Breast epithelium (tissue), 4 donors: ENCODE measurements at regions not wholly inside any gene's neighbourhood (a gene's known extent, or its start where the extent isn't known, plus 50 kb on each side); places are given as distances from the start of the nearest gene placed in this dataset.
"Not testable (repeated sequence)": the region's sequence is repeated elsewhere in the genome, so short reads cannot be mapped to it uniquely, and the experiment has no call there.

Source experiments
- DNase-seq, 2 donors: peaks; one replicate each; pipeline ENCODE4 v3.0.0-alpha.2; 2019; ENCODE audit warnings: low spot score in 2 of 2
- H3K27ac ChIP-seq, 2 donors: fragments of 200-600 bp; sonication (generic) in 1 of 2; one replicate each; pipeline ENCODE4 v1.5.1; 2016 to 2019; ENCODE audit warnings: mild to moderate bottlenecking in 1 of 2
- H3K27me3 ChIP-seq, 2 donors: fragments of 200-600 bp; sonication (generic) in 1 of 2; one replicate each; pipeline versions ENCODE4 v1.5.1 to v1.6.0; 2017 to 2019; ENCODE audit warnings: control low read depth in 1 of 2, mild to moderate bottlenecking in 1 of 2
- H3K36me3 ChIP-seq: fragments of 200-600 bp; one replicate; pipeline ENCODE4 v1.5.1; 2019
- H3K4me1 ChIP-seq, 2 donors: fragments of 200-600 bp; sonication (generic); one replicate each; pipeline ENCODE4 v1.5.1; 2016 to 2019; ENCODE audit warnings: control low read depth in 1 of 2
- H3K4me3 ChIP-seq, 3 donors: fragments of 200-600 bp; sonication (generic); 1 replicate in 2 of 3; 2 replicates in 1 of 3; pipeline ENCODE4 v1.5.1; 2016 to 2019; ENCODE audit warnings: mild to moderate bottlenecking in 3 of 3, moderate library complexity in 2 of 3
- H3K9me3 ChIP-seq, 2 donors: fragments of 200-600 bp; sonication (generic) in 1 of 2; one replicate each; pipeline ENCODE4 v1.5.1; 2016 to 2019; ENCODE audit warnings: control low read depth in 1 of 2
- CTCF ChIP-seq, 3 donors: fragments of 450-650 bp; IDR thresholded peaks; one replicate each; pipeline ENCODE4 v1.5.1; 2016 to 2017; ENCODE audit warnings: antibody characterized with exemption in 3 of 3, mild to moderate bottlenecking in 3 of 3, moderate library complexity in 3 of 3
- POLR2A ChIP-seq: fragments of 450-650 bp; IDR thresholded peaks from one replicate; pipeline ENCODE4 v1.6.1; 2016; ENCODE audit warnings: antibody characterized with exemption, mild to moderate bottlenecking, moderate library complexity
- POLR2AphosphoS5 ChIP-seq, 3 donors: sonication (generic); formaldehyde crosslinking; IDR thresholded peaks; one replicate each; pipeline ENCODE4 v1.6.1; 2017; ENCODE audit warnings: antibody characterized with exemption in 3 of 3
- intact Hi-C: fragments of 100-400 bp; cut with DNase I; formaldehyde crosslinking; loops from one replicate; pipeline ENCODE4 v1.15.1; 2023; ENCODE audit warnings: low total_unique reads

DNA sequence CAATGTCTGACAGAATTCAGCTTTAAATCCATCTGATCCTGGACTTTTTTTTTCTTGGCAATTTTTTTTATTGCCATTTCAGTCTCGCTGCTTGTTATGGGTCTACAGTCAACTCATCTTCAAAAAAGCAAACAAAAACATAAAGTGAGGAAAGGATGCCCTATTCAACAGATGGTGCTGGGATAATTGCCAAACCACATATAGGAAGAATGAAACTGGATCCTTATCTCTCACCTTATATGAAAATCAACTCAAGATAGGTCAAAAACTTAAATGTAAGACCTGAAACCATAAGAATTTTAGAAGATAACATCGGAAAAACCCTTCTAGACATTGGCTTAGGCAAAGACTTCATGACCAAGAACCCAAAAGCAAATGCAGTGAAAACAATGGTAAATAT, 389.1 kb upstream of the ST8SIA4 start:
- Histone ChIP-seq H3K9me3 (no peaks in the 10 kb centered on the region), H3K4me1 (no peaks in the 10 kb centered on the region), H3K27me3 (no peaks in the 10 kb centered on the region), H3K27ac (no peak overlapping the region), H3K36me3 (no peaks in the 10 kb centered on the region), H3K4me3 (no peak overlapping the region)
- TF ChIP-seq CTCF (IDR thresholded peaks at IDR 0.05) (no peak), POLR2A (no peak), POLR2AphosphoS5 (IDR thresholded peaks at IDR 0.05) (no peak)
- DNase-seq, result no peak
- intact Hi-C loops, result no loop called here

- not testable (repeated sequence) for H3K27me3 ChIP-seq
Observed at GRCh38 chr5:101290761-101291160, 387.7 kb upstream of the ST8SIA4 start.

GRCh38 chr5:101288633-101289032, 385.6 kb upstream of the ST8SIA4 start:
- no peaks in the 10 kb centered on the region for H3K27me3 ChIP-seq
- intact Hi-C loops, result no loop called here
- no peaks in the 10 kb centered on the region for H3K36me3 ChIP-seq
- TF ChIP-seq CTCF (IDR thresholded peaks at IDR 0.05), result no peak
- no peak for TF ChIP-seq POLR2A
- no peak for TF ChIP-seq POLR2AphosphoS5 (IDR thresholded peaks at IDR 0.05)
- H3K4me1 ChIP-seq, result no peaks in the 10 kb centered on the region
- H3K4me3 ChIP-seq, result no peak overlapping the region
- H3K27ac ChIP-seq, result no peak overlapping the region
- no peak for DNase-seq
- no peaks in the 10 kb centered on the region for H3K9me3 ChIP-seq

More at GRCh38 chr5:101290761-101291160, 387.7 kb upstream of the ST8SIA4 start:
- H3K27ac ChIP-seq, intact Hi-C loops, H3K4me1 ChIP-seq, DNase-seq, H3K9me3 ChIP-seq, H3K36me3 ChIP-seq, H3K4me3 ChIP-seq: not testable (repeated sequence)

DNA sequence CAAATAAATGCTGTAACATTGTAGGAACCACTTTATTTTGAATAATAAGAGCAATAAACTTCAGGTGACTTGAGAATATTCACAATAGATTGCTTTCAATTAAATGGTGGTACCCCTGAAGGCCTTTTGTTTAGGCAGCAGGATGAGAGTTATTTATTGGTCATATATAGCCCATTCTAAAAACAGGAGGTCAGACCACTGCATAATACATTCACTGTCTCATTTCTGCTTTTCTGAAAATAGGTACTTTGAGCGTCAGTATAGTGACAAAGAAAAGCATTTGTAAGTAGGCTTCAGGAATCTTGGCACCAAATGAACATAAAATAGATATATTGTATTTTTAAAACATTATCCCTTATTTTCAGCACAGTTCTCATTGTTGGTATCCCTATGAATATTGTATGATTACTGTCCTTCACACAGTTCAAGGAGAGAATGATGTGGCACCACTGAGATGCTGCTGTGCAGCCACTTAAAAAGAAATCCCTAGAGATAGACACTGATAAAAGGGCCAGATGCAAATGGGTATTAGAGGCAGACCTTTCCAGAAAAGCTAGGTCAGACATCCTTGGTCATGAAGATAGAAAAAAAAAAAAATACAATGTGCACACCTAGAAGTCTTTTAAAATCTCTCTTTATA, 381.8 kb upstream of the ST8SIA4 start:
- no peaks in the 10 kb centered on the region for H3K4me1 ChIP-seq

GRCh38 chr5:101283938-101284337, 380.9 kb upstream of the ST8SIA4 start:
- H3K4me1 ChIP-seq, H3K4me3 ChIP-seq, H3K27ac ChIP-seq, H3K27me3 ChIP-seq, H3K9me3 ChIP-seq, DNase-seq, intact Hi-C loops, H3K36me3 ChIP-seq: not testable (repeated sequence)

More for the DNA sequence above, 381.8 kb upstream of the ST8SIA4 start:
- H3K9me3 ChIP-seq, result no peaks in the 10 kb centered on the region
- H3K27ac ChIP-seq, result no peak overlapping the region
- intact Hi-C loops, result no loop called here
- TF ChIP-seq POLR2A, result no peak
- no peak for TF ChIP-seq POLR2AphosphoS5 (IDR thresholded peaks at IDR 0.05)
- no peak for TF ChIP-seq CTCF (IDR thresholded peaks at IDR 0.05)
- no peaks in the 10 kb centered on the region for H3K36me3 ChIP-seq
- no peak for DNase-seq
- no peaks in the 10 kb centered on the region for H3K27me3 ChIP-seq
- no peak overlapping the region for H3K4me3 ChIP-seq

DNA sequence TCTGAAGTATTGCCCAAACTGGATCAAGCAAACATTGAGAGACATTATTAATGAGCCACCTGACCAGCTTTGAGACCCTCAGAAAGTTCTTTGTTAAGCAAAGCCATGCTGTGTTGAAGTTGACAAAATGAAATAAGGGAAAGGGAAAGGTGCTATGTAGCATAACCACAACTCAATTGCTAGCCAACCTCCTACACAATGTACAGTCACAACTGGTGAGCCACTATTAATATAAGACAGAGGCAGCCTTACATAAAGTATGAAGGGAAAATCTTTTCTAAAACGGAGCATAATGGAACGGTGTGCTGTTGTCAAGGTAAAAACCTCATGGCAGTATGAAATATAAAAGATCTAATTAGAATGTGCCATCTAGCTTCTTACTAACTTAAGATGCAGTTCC, 375.8 kb upstream of the ST8SIA4 start:
- H3K36me3 ChIP-seq, result no peaks in the 10 kb centered on the region
- no peak overlapping the region for H3K27ac ChIP-seq
- no peak for DNase-seq
- intact Hi-C loops, result no loop called here
- H3K27me3 ChIP-seq, result no peaks in the 10 kb centered on the region
- H3K9me3 ChIP-seq, result no peaks in the 10 kb centered on the region
- H3K4me3 ChIP-seq, result no peak overlapping the region
- no peak for TF ChIP-seq CTCF (IDR thresholded peaks at IDR 0.05)
- TF ChIP-seq POLR2A, result no peak
- no peak for TF ChIP-seq POLR2AphosphoS5 (IDR thresholded peaks at IDR 0.05)
- no peaks in the 10 kb centered on the region for H3K4me1 ChIP-seq
